HG03060 (cell line): ENCODE measurements at regions not wholly inside any gene's neighbourhood (a gene's known extent, or its start where the extent isn't known, plus 50 kb on each side); places are given as distances from the start of the nearest gene placed in this dataset.
"Not testable (repeated sequence)": the region's sequence is repeated elsewhere in the genome, so short reads cannot be mapped to it uniquely, and the experiment has no call there.

Experiments used
- ATAC-seq: cut with Tn5 transposase; IDR thresholded peaks from one replicate; pipeline ENCODE4 v1.9.1; 2021; ENCODE audit warnings: low read depth, moderate number of reproducible peaks; ENCODE audit not compliant: unreplicated experiment

GRCh38 chr1:163933437-163933836, 611.7 kb downstream of the NUF2 start:
- no peak for ATAC-seq

DNA sequence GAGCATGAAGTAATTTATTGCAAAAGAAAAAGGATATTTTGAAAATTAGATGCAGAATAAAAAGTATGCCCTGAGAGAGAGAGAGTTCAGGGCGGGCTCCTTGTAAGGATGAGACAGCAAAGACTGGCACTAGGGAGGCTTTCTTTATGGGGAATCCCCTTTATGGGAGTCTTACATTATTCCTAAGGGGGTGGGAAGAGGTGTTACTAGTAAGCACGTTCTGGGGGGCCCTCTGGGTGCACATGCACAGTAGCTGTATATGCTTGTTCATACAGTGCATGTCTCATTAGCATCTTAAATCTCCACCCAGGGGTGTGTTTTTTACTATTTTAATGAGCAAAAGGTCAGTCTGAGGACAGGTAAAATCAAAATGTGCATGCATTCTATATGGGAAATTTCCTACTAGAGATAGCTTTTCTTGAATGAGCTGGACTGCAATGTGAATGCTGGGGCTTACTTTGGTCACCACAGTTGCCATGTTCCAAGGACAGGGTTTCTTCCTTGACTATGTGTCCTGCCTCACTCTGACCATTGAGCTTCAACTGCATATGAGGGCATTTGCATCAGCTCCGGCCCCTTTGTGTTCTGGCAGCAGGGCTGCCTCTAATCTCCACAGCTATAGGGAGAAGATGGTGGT, 614.1 kb downstream of the NUF2 start:
- no peak for ATAC-seq

GRCh38 chr1:163959622-163960021, 599.4 kb upstream of the PBX1 start:
- no peak for ATAC-seq

DNA sequence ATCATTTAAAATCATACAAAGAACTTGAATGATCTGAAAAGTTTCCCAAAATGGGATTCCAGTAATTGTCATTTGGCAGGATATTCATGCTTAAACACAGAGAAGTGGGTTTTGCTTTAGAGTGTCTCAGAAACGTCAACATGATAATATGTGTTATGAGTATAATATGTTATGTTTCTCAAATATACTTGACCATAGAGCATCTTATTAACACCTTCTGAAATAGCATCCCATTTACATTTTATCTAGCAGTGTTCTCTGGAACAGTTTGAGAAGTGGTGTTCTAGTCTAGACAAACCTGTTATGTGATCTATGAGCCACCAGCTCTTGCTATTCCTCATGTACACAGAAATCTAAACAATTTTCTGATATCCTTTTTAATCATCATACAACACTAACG, 588.8 kb upstream of the PBX1 start:
- ATAC-seq: no peak

- no peak for ATAC-seq
These were observed 588.3 kb upstream of the PBX1 start for GRCh38 chr1:163970699-163971098.

DNA sequence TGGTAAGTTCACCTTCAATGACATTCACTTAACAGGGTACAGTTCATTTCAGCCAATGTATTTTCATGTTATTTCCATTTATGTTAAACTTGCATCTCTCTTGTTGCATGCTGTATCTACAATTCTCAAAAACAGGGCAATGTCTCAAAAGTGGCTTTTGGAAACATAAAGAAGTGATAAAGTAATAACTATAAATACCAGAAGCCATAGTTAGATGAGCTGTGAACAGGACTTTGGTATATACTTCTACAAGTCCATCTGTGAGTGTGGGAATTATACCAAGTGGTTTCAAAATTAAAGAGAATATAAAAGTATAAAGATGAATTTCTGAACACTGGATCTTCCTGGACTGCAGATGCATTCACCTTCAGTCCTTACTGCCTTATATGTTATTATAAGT, 585.4 kb upstream of the PBX1 start:
- ATAC-seq: no peak

- no peak for ATAC-seq
These were observed 584.9 kb upstream of the PBX1 start for GRCh38 chr1:163974120-163974519.

DNA sequence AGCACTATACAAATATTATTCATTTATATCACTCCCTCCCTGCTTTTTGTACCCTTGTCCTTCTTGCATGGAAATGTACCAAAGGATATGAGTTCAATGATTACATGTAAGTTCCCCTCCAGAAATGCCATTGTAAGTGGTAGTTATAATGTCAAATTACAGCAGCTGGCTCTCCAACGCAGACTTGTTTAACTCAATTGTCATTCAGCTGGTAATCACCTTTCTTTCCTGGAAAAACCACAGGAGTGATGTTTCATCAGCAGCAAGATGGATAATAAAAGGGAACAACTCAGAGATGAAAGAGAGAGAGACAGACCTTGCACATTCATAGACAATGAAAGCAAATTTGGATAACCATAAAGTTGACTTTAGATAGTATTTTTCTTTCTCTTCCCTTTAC, 578.6 kb upstream of the PBX1 start:
- no peak for ATAC-seq

DNA sequence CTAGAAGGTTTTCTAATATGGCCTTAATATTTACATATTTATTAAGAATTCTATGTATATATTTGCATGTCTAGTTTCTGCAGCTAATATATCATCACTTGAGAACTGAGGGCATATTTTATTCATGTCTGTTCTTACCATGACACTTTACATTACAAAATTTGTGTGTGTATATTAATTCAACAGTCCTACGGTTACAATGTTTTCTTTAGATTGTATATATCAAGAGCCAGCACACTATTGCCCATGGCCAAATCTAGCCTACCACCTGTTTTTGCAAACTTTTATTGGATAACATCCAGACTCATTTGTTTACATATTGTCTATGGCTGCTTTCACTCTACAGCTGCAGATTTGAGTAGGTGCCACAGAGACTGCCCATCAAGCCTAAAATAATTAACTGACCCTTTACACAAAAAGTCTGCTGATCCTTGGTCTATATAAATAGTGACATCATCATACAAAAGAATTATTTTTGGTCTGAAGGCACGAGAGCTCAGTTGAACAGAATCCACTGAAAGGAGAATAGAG, 577.4 kb upstream of the PBX1 start:
- no peak for ATAC-seq

GRCh38 chr1:163983097-163983496, 575.9 kb upstream of the PBX1 start:
- ATAC-seq: no peak

DNA sequence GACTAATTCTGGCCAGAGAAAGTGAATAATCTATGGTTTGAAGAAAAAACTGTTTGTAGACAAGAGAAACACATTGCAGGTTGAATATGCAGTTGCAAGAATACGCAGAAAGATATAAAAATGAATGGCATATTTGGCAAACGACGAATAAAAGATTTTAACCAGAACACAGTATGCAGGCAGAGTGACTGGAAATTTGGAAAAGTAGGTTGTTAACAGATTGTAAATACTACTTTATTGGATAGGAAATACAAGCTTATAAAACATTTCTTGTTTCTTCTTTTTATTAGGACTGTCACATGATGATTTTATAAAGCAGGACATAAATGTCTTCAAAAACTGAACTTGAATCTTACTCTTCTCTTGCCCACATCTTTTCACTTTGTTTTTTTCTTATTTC, 573.3 kb upstream of the PBX1 start:
- no peak for ATAC-seq

- ATAC-seq: no peak
These were observed 559.9 kb upstream of the PBX1 start for GRCh38 chr1:163999131-163999530.

DNA sequence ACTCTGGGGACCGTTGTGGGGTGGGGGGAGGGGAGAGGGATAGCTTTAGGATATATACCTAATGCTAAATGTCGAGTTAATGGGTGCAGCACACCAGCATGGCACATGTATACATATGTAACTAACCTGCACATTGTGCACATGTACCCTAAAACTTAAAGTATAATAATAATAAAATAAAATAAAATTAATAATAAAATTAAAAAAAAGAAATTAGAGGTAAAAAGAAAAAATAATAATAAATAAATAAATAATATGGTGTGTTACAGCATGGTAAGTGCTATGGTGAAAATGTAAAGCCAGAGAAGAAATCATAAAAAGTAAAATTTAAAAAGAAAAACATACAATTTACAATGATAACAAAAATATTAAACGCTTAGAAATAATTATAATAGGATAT, 552.8 kb upstream of the PBX1 start:
- ATAC-seq: not testable (repeated sequence)

DNA sequence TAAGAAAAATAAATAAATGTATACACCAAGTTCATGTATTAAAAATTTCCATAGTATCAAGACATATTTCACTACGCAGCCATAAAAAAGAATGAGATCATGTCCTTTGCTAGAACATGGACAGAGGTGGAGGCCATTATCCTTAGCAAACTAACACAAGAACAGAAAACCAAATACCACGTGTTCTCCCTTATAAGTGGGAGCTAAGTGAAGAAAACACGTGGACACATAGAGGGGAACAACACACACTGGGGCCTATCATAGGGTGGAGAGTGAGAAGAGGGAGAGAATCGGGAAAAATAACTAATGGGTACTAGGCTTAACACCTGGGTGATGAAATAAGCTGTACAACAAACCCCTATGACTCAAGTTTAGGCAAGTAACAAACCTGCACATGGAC, 552.4 kb upstream of the PBX1 start:
- no peak for ATAC-seq

DNA sequence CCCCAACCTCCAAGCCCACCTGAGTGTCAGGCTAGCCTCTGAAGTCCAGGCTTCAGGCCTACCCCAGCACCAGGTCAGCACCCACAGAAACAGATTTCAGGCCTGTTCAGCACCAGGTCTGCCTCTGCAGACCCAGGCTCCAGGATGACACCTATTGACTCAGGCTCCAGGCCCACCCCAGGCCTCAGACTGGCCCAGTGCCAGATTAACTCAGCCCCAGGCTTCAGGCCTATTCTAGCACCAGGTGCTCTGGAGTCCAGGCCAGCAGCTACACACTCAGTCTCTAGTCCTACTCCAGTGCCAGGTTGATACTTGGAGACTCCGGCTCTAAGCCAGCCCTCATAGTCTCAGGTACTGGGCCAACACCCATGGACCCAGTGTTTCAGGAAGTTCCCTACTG, 541.7 kb upstream of the PBX1 start:
- no peak for ATAC-seq

GRCh38 chr1:164020391-164020790, 538.6 kb upstream of the PBX1 start:
- no peak for ATAC-seq

GRCh38 chr1:164021813-164022212, 537.2 kb upstream of the PBX1 start:
- ATAC-seq: no peak

GRCh38 chr1:164033782-164034181, 525.2 kb upstream of the PBX1 start:
- no peak for ATAC-seq

DNA sequence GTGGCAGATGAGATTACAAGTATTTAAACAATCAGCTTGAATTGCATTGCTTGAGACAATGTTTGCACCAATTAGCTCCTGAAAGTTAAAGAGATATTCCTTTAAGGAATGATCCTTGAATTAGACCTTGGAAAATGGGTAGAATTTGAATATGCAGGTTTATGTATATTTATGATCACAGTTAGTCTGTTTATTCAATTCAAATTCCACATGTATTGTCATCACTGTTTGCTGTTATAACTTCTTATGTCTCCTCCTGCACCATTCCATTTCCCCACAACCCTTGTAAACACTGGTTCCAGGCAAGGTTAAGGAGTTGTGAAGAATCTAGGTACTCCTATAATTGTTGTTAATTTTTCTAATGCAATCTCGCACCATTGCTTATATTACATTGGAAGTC, 518.2 kb upstream of the PBX1 start:
- no peak for ATAC-seq

- ATAC-seq: no peak
These were observed 507.2 kb upstream of the PBX1 start for GRCh38 chr1:164051782-164052181.

GRCh38 chr1:164054331-164054730, 504.7 kb upstream of the PBX1 start:
- ATAC-seq: no peak

- ATAC-seq: no peak
These were observed 500.8 kb upstream of the PBX1 start for GRCh38 chr1:164058198-164058597.

DNA sequence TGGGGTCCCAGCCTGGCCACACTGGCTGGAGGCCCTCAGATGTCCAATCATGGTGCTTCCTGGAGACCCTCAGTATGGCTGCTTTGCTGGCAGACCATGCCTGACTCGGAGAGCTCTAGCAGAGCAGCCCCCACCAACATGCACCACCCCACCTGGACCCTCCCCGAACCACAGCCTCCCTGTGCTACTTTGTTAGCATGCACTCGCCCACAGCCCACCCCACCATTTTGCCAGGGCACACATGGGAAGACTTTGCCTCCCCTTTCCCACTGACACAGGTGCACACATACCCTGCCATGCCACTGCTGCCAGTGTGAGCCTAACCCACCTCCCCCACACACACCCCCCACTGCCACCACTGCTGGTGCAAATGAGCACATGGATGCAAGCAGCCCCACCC, 497.5 kb upstream of the PBX1 start:
- no peak for ATAC-seq
